Activated CD4-positive, alpha-beta T cell treated with anti-CD3 and anti-CD28 coated beads for 36 hours (primary cell): ENCODE measurements at regions not wholly inside any gene's neighbourhood (a gene's known extent, or its start where the extent isn't known, plus 50 kb on each side); places are given as distances from the start of the nearest gene placed in this dataset.

Experiments
- ATAC-seq: fragments of 200-7000 bp; cut with Tn5 transposase; one replicate; pipeline ENCODE4 v1.10.0; 2021; ENCODE audit warnings: mild to moderate bottlenecking, moderate library complexity
- CTCF ChIA-PET: fragments of 350-600 bp; sonication (Branson Sonifier 250); formaldehyde crosslinking; loops from one replicate; lab custom pipeline; 2021; ENCODE audit warnings: antibody characterized with exemption; lab: Charles Lee
- POLR2A ChIA-PET: fragments of 350-600 bp; sonication (Branson Sonifier 250); formaldehyde crosslinking; loops from one replicate; lab custom pipeline; 2021; ENCODE audit warnings: antibody characterized with exemption, inconsistent platforms; lab: Charles Lee
- DNase-seq: peaks from one replicate; pipeline ENCODE4 v3.0.0-alpha.2; 2020
- H3K27ac Mint-ChIP-seq: one replicate; pipeline ENCODE4 v1.8.0; 2021; ENCODE audit warnings: mixed read lengths
- H3K27me3 Mint-ChIP-seq: one replicate; pipeline ENCODE4 v1.8.0; 2021; ENCODE audit warnings: mixed read lengths
- H3K36me3 Mint-ChIP-seq: one replicate; pipeline ENCODE4 v1.8.0; 2021; ENCODE audit warnings: low read depth, mixed read lengths
- H3K4me1 Mint-ChIP-seq: one replicate; pipeline ENCODE4 v1.8.0; 2021; ENCODE audit warnings: mixed read lengths
- H3K4me3 Mint-ChIP-seq: one replicate; pipeline ENCODE4 v1.8.0; 2021; ENCODE audit warnings: mild to moderate bottlenecking, moderate library complexity, mixed read lengths
- H3K9me3 Mint-ChIP-seq: one replicate; pipeline ENCODE4 v1.8.0; 2021; ENCODE audit warnings: low read depth, mixed read lengths
- intact Hi-C, 2 experiments: fragments of 100-400 bp; cut with DNase I in 1 of 2; cut with micrococcal nuclease in 1 of 2; formaldehyde crosslinking; loops; one replicate each; pipeline versions ENCODE4 v1.14.2 to v1.15.1; 2022 to 2024; cut with DNase I, micrococcal nuclease

GRCh38 chr4:30617836-30618235, 102.3 kb upstream of the PCDH7 start:
- H3K9me3 Mint-ChIP-seq = no peaks in the 10 kb centered on the region
- no peak overlapping the region for H3K4me3 Mint-ChIP-seq
- POLR2A ChIA-PET = no interaction called here
- H3K27ac Mint-ChIP-seq = no peak overlapping the region
- intact Hi-C loops = no loop called here
- no peaks in the 10 kb centered on the region for H3K4me1 Mint-ChIP-seq
- no peaks in the 10 kb centered on the region for H3K36me3 Mint-ChIP-seq
- DNase-seq = no peak
- no peaks in the 10 kb centered on the region for H3K27me3 Mint-ChIP-seq
- CTCF ChIA-PET = no interaction called here
- no peak for ATAC-seq

DNA sequence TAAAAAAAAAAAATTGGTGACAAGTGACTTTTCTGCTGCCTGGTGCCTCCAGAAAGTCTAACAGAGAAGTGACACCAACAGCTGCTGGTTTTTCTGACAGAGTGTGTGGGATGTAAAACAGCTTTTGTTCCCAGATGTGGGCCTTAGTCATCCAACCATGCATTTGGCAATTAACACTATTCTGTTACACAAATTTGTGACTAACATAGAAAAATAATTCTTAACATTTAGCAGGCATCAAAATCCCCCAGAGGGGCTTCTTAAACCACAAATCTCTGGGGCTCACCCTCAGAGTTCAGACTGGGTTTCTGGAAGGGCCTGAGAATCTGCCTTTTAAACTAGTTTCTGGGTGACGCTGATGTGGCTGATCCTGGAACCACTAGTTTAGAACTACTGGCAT, 100.5 kb upstream of the PCDH7 start:
- no peak for ATAC-seq
- ChIA-PET POLR2A (no interaction called here), CTCF (no interaction called here)
- no peaks in the 10 kb centered on the region for H3K4me1 Mint-ChIP-seq
- no peak overlapping the region for H3K27ac Mint-ChIP-seq
- DNase-seq = no peak
- no peak overlapping the region for H3K4me3 Mint-ChIP-seq
- no peaks in the 10 kb centered on the region for H3K36me3 Mint-ChIP-seq
- H3K27me3 Mint-ChIP-seq = no peaks in the 10 kb centered on the region
- H3K9me3 Mint-ChIP-seq = no peaks in the 10 kb centered on the region
- intact Hi-C loops = no loop called here

- H3K4me3 Mint-ChIP-seq = no peak overlapping the region
- H3K4me1 Mint-ChIP-seq = no peaks in the 10 kb centered on the region
- H3K27ac Mint-ChIP-seq = no peak overlapping the region
- no peaks in the 10 kb centered on the region for H3K27me3 Mint-ChIP-seq
- DNase-seq = no peak
- intact Hi-C loops = no loop called here
- H3K36me3 Mint-ChIP-seq = no peaks in the 10 kb centered on the region
- H3K9me3 Mint-ChIP-seq = no peaks in the 10 kb centered on the region
- ChIA-PET CTCF (no interaction called here), POLR2A (no interaction called here)
- no peak for ATAC-seq
Observed at GRCh38 chr4:30620711-30621110, 99.5 kb upstream of the PCDH7 start.

DNA sequence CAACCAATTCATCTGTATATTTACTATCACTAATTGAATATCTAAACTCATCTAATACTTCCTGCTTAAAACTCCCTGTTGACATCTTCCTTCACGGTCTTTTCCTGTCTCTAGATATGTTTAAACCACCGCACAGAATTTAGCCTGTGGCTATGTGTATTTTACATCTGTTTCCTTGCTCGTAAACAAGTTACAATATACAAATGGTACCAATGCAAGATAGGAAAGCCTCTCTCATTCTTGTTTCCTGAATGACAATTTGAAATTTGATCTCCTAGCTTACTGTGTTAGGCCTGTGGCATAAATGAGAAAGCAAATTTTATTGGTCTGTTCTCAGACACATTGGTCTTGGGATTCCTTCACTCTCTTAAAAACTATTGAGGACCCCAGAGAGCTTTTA, 89.7 kb upstream of the PCDH7 start:
- no peak overlapping the region for H3K4me3 Mint-ChIP-seq
- DNase-seq (no peak), ATAC-seq (no peak)
- ChIA-PET CTCF (no interaction called here), POLR2A (no interaction called here)
- H3K27ac Mint-ChIP-seq = no peak overlapping the region
- H3K36me3 Mint-ChIP-seq = no peaks in the 10 kb centered on the region
- H3K4me1 Mint-ChIP-seq = no peaks in the 10 kb centered on the region
- H3K27me3 Mint-ChIP-seq = no peaks in the 10 kb centered on the region
- intact Hi-C loops = no loop called here
- H3K9me3 Mint-ChIP-seq = peaks cover 7% of the 10 kb centered on the region

DNA sequence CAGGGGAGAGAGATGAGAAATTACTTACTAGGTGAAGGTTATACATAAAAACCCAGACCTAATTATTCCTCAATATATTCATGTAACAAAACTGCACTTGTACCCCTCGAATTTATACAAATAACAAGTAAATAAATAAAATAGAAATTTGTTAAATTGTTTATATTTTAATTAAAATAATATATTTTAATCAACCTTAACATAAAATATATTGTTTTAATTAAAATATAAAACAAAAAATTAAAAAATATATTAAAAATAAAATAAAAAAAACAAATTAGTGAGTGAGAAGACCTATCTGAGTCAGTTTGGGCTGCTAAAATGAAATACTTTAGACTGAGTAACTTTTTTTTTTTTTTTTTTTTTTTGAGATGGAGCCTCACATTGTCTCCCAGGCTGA, 87.4 kb upstream of the PCDH7 start:
- ATAC-seq = no peak
- intact Hi-C loops = no loop called here
- no peak overlapping the region for H3K27ac Mint-ChIP-seq
- no peak for DNase-seq
- H3K36me3 Mint-ChIP-seq = no peaks in the 10 kb centered on the region
- H3K4me1 Mint-ChIP-seq = no peaks in the 10 kb centered on the region
- ChIA-PET CTCF (no interaction called here), POLR2A (no interaction called here)
- H3K4me3 Mint-ChIP-seq = no peak overlapping the region
- no peaks in the 10 kb centered on the region for H3K27me3 Mint-ChIP-seq
- peaks cover 8% of the 10 kb centered on the region for H3K9me3 Mint-ChIP-seq

- ATAC-seq = no peak
- Mint-ChIP-seq H3K9me3 (peaks cover 7% of the 10 kb centered on the region), H3K4me3 (no peak overlapping the region), H3K27me3 (no peaks in the 10 kb centered on the region), H3K27ac (no peak overlapping the region), H3K4me1 (no peaks in the 10 kb centered on the region), H3K36me3 (no peaks in the 10 kb centered on the region)
- DNase-seq = no peak
- ChIA-PET POLR2A (no interaction called here), CTCF (no interaction called here)
- intact Hi-C loops = no loop called here
Observed at GRCh38 chr4:30641345-30641744, 78.8 kb upstream of the PCDH7 start.

DNA sequence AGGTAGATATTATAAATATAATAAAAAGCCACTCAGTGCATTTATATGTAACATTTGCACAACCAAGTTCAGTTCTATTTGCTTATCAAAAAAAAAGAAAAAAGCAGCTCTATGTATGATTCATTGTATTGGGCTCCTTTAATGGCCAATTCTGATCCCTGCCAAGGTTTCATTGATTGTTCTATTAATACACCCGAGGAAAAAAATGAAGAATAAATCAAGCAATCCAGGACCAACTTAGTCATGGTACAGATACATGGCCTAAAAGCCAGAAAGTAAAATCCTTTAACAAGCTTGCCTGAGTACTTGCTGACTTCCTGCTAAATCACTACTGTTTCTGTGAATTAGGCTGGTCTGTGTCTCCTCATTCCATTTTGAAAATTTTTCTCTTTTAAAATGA, 77.6 kb upstream of the PCDH7 start:
- H3K27me3 Mint-ChIP-seq = no peaks in the 10 kb centered on the region
- H3K4me3 Mint-ChIP-seq = no peak overlapping the region
- no peak for DNase-seq
- ChIA-PET CTCF (no interaction called here), POLR2A (no interaction called here)
- no peak overlapping the region for H3K27ac Mint-ChIP-seq
- peaks cover 5% of the 10 kb centered on the region for H3K9me3 Mint-ChIP-seq
- intact Hi-C loops = no loop called here
- no peaks in the 10 kb centered on the region for H3K36me3 Mint-ChIP-seq
- H3K4me1 Mint-ChIP-seq = no peaks in the 10 kb centered on the region
- ATAC-seq = no peak

- Mint-ChIP-seq H3K27ac (no peak overlapping the region), H3K27me3 (no peaks in the 10 kb centered on the region), H3K4me3 (no peak overlapping the region), H3K9me3 (peaks cover 2% of the 10 kb centered on the region), H3K4me1 (no peaks in the 10 kb centered on the region), H3K36me3 (no peaks in the 10 kb centered on the region)
- ATAC-seq = no peak
- DNase-seq = no peak
- CTCF ChIA-PET = interaction anchor here (0.6 kb wide), 1 partner anchor 10 kb away, joined by 3 read pairs; no protein-coding TSS in a partner anchor
- POLR2A ChIA-PET = no interaction called here
- intact Hi-C loops = no loop called here
Observed at GRCh38 chr4:30653291-30653690, 66.9 kb upstream of the PCDH7 start.

GRCh38 chr4:30656828-30657227, 63.3 kb upstream of the PCDH7 start:
- H3K9me3 Mint-ChIP-seq = peaks cover 2% of the 10 kb centered on the region
- no peaks in the 10 kb centered on the region for H3K4me1 Mint-ChIP-seq
- H3K27me3 Mint-ChIP-seq = no peaks in the 10 kb centered on the region
- no peak overlapping the region for H3K4me3 Mint-ChIP-seq
- CTCF ChIA-PET = no interaction called here
- ATAC-seq = no peak
- POLR2A ChIA-PET = interaction anchor here (0.5 kb wide), 1 partner anchor 578 kb away, joined by 4 read pairs; no protein-coding TSS in a partner anchor
- H3K36me3 Mint-ChIP-seq = no peaks in the 10 kb centered on the region
- H3K27ac Mint-ChIP-seq = no peak overlapping the region
- intact Hi-C loops = no loop called here
- no peak for DNase-seq

DNA sequence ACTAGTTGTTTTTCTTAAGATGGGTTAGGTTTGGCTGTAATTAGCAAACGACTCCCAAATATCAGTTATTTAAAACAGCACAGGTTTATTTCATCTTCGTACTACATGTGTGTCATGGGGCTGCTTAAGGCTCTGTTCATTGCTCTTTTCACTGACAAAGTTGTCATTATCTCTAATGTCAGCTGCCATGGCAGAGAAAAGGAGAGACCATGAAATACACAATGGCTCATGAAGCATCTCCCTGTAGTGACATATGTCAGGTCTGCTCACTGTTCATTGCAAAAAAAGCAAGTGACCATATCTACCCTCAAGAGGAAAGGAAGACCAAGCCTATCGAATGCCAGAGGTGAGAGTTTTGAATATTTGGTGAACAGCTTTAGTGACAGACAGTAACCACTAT, 52.2 kb upstream of the PCDH7 start:
- intact Hi-C loops = no loop called here
- Mint-ChIP-seq H3K27me3 (no peaks in the 10 kb centered on the region), H3K4me3 (no peak overlapping the region), H3K9me3 (no peaks in the 10 kb centered on the region), H3K36me3 (no peaks in the 10 kb centered on the region), H3K4me1 (no peaks in the 10 kb centered on the region), H3K27ac (no peak overlapping the region)
- no peak for ATAC-seq
- DNase-seq = no peak
- POLR2A ChIA-PET = no interaction called here
- CTCF ChIA-PET = no interaction called here

DNA sequence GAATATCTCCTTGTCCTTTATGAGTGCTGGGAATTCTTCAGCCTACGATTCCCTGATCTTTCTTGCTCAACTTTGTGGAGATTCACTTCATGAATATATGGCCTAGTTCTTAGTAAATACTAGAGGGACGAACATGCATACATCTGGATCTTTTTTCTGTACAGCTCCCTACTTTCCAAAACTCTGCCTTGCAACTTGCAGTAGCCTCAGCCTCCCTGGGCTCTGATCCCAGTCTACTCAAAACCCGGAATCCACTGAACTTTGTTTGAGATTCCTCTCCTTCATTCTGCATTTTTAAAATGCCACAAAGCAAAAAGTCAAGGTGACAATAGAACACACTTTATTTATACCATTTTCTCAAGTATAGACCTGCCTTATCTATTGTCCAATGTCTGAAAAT, 50.0 kb upstream of the PCDH7 start:
- POLR2A ChIA-PET = no interaction called here
- Mint-ChIP-seq H3K36me3 (no peaks in the 10 kb centered on the region), H3K27me3 (no peaks in the 10 kb centered on the region), H3K4me3 (no peak overlapping the region), H3K4me1 (no peaks in the 10 kb centered on the region), H3K27ac (no peak overlapping the region), H3K9me3 (peaks cover 3% of the 10 kb centered on the region)
- ATAC-seq = no peak
- CTCF ChIA-PET = no interaction called here
- intact Hi-C loops = no loop called here
- DNase-seq = no peak
